ENCODE measurements at regions not wholly inside any gene's neighbourhood (a gene's known extent, or its start where the extent isn't known, plus 50 kb on each side); places are given as distances from the start of the nearest gene placed in this dataset.

DNA sequence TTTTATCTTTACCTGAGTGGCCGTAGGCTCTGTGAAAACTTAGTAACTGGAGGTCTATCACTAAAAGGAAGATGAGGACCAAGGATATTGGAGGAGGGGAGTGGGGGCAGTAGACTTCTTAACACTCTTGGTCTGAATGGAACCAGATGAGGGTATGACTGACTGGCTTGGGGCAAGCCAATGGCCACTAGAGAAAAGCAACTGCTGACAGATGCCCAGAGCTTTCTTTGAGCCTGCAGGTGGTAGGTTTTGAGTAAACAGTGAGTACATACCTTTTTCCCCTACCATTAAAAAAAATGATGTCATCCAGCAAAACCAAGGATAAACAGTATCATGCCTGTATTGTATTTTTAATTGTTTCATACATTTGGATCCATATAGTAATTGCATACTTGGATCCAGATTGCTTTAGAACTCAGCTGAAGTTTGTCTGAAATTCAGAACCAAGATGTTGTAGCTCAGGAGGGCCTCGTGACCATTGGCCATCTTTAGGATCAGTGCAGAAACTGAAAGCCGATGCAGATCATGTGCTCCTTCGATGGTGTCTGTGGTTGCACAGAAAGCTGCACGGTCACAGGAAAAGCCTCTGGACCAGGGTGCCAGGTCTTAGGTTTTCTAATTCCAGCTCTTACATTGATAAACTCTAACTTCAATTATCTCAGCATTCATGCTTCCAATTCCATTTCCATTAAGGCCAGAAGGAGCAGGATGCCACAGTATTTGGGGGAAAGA, 131.0 kb downstream of the PDGFRA start:
- no peak for DNase-seq (ENCODE audit: low read depth)

DNA sequence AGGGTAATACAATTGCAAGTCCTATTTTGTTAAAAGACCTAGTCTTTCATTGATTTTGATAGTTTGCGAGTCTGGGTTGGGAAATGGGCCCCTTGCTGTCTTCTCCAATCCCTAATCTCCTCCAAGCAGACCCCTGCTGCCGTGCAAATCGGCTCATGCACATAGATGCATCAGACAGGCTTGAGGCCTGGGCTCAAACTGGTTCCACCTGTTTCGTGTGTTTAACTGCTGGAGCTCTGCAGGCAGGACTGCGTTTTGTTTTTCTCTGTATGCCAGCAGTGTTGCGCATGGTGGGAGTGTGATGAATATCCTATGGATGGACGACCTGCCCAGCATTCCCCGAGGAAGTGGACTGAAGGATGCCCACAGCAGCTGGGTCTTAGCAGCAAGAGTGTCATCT, 133.9 kb downstream of the PDGFRA start:
- no peak for DNase-seq (ENCODE audit: low read depth)

DNA sequence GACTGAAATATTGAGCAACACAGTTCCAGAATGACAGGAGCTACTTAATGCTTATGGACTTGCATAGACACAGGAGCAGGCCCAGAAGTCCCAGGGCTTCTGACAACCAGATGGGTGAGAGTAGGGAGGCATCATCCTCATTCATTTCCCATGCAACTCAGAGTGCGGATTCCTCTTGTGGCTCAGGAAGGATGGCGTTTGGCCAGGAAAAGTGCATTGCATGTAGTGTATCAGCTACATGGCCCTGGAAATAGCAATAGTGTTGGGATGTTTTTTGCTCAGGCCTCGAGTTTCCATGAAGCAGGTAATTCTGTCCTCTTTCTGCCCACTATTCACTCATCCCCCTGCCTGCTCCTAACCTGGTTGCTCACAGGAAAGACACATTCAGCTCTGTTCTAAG, 136.6 kb downstream of the PDGFRA start:
- DNase-seq (ENCODE audit: low read depth): no peak

DNA sequence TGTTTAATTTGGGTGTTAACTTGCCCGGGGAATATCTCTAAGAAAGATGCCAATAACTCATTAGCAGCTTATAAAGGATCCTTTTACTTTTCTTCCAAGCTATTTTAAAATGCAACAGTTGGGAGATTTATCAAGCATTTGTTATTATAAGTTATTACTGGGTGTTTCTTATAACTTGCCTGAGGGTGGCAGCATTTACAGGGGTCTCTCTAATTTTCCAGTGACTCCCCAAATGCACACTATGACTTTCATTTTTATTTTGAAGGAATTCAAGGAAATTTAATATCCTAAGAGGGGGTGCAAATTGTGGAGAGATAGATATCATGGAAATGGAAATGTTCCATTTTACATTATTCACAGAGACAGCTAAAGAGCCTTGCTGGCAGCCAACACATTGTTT, 138.0 kb downstream of the PDGFRA start:
- no peak for DNase-seq (ENCODE audit: low read depth)

DNA sequence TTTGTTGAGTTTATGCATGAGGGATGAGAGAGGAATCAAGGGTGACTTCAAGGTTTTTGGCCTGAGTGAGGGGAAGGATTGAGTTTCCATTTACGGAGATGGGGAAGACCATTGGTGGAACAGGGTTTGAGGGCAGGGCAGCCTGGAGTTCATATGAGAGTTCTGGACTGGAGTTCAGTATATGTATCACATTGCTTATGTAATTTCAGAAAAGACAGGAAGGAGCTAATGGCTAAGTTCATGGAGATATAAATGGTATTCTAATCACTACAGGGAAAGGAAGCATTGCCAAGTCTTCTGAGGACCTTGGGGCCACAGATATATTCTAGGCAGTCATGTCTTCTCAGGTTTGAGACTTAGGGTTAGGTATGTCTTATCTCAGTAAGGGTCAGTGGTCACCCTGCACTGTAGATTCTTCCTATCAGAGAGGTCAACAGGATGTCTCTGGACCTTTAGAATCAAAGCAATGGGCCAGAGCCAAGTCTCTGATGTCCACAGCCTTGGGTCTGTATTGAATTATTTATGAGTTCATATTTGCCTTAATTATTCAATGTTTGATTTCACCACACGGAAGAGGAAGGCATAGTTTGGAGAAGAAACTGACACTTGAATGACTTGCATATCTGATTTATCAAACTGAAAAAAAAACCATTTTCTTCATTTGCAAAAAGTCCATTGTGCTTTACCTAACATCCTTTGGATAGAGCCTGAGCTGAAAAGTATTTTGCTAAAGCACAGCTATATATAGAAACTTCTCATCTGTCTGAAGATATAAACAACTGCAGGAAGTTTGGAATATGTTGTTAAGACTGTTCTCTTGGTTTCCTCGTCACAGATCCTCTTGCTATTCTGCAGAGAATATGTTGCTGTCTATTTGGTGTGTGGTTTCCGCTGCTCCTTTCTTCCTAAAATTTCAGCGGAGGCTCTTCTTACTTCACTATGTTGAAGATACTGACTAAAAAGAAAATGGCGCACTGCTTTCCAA, 139.5 kb downstream of the PDGFRA start:
- peak; percentile 28 for DNase-seq (ENCODE audit: low read depth)

DNA sequence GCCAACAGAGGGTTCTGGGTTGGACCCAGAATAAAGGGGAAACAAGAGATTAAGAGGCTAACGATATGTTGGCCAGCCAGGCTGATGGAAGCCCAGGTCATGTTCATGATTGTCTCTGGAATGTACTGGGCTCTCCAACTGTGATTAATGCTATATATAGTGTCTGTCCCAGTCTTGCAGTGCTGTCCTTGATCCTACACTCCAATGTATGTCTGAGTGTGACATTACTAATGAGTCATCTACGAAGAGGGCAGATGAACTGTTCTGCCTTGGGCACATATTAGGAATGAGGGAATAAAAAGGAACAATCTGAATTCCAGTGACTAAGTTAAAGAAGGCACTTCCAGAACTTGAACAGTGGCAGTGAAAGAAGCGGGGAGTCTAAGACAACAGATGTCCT, 142.1 kb downstream of the PDGFRA start:
- no peak for DNase-seq (ENCODE audit: low read depth)

DNA sequence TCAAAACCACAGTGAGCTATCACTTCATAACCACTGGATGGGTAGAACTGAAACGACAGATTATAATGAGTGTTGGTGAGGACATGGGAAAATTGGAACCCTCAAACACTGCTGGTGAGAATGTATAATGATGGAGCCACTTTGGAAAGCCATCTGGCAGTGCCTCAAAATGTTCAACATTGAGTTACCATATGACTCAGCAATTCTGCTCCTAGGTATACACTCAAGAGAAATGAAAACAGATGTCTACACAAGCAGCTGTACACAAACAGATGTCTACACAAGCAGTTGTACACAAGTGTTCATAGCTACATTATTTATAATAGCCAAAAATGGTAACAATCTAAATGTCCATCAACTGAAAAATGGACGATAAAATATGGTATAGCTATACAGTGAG, 143.9 kb downstream of the PDGFRA start:
- no peak for DNase-seq (ENCODE audit: low read depth)

DNA sequence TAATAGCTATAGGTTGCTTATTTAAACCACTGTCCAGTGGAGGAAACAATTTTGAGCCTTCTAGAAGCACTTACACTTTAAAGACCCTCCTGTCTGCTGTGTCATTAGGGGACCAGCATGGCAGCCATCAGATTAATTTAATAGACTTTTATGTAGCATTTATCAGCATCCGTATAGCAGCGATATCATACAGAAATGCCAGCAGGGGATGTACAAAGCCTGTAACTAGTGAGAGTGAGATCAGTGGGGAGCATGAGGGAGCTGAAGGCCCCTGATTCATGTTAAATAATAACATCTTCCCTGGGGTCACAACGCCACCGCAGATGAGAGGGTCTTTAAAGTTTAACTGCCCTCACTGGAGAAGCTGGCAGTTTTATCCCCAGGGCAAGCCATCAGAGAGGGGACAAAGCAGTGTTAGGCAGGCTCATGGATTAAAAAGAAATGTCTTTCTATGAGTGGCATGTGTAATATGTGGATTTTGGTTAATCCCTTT, 144.7 kb downstream of the PDGFRA start:
- no peak for DNase-seq (ENCODE audit: low read depth)

DNA sequence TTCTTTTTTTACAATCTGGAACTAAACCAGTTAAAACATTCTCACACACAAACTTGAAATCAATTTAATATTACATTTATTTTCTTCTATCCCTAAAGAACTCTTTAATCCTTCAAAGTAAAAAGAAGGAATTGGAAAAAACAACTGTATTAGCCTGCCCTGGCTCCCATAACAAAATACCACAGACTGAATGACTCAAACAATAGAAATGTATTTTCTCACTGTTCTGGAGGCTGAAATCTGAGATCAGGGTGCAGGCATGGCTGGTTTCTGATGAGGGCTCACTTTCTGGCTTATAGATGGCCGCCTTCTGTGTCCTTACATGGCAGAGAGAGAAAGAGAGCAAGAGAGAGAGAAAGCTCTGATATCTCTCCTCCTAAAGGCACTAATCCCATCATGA, 149.4 kb downstream of the PDGFRA start:
- DNase-seq (ENCODE audit: low read depth): peak; percentile 72

DNA sequence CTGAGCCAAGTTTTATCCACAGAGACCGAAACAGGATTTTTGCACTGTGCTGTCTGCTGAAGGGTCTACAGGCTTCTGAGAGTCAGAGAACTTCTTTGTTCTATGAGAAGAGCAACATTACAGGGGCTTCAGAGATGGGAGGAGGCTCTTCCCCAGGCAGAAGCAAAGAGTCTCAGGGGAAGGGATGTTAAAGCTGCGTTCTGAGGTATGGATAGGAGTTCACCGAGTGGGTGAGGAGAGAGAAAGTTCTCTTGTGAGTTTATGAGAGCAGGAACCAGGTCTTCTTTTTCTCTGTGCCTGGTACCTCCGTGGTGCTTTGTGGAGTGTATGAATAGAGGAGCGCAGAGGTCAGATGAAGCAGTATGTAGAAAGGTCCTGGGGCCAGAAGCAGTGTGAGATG, 155.1 kb downstream of the PDGFRA start:
- no peak for DNase-seq (ENCODE audit: low read depth)

DNA sequence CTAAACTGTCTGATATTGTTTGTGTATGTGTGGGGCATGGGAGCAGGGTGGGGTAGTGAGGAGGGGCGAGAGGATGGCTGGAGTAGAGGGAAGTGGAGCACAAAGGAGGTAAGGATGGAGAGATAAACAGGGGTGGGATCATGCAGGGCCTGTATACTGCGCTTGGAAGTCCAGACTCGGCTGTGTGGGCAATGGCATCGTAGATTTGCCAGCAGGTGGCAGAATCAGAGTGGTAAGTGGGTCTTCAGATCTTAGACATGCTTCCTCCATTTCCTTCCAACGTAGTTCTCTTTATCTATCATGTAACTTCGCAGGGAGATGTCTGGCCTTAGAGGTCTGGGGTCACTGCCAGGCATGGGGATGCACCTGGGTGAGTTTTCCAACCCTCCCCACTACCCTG, 155.5 kb downstream of the PDGFRA start:
- DNase-seq (ENCODE audit: low read depth): peak; percentile 9

DNA sequence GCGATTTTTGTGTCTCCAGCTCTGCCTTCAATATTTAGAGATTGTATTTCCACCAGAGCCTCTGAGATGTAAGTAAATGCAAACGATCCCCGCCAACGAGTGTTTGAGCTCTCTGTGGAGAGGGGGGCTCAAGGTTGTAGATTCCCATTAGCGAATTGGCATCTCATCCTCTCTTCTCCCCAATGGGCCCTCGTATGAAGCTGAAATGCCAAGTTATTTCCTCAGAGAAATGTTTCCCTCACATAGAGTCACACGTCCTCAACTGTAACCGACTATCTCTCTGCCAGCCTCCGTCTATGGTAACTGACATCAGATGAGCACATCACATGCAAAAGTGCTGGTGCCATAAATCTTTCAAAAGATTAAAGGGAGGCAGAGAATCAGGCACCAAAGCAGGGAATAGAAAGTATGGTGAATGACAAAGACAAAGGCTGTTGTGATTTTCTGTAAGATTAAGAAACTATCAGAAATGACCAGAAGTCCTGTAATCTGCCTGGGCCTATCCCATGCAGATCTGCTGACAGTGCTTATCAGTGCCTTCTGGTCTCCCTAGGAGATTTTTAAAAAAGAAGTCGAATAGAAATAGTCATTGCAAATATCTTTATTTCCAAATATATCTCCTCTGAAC, 157.1 kb downstream of the PDGFRA start:
- no peak for DNase-seq (ENCODE audit: low read depth)

DNA sequence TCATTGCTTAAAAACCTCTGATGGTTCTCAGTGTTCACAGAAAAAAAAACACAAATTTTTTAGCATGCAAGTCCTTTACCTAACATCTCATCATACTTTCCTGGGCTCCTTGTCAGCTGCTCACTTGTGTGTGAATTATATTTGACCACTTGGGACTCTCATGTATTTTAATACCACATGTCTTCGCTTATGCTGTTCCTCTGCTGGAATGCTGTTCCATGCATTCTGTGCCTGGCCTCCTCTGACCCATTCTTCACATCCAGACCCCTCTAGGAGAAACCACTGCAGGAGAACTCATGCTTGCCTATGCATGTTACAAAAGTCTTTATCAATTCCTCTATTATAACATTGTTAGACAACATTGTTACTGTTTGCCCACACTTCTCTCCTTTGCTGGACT, 157.6 kb downstream of the PDGFRA start:
- DNase-seq (ENCODE audit: low read depth): no peak

DNA sequence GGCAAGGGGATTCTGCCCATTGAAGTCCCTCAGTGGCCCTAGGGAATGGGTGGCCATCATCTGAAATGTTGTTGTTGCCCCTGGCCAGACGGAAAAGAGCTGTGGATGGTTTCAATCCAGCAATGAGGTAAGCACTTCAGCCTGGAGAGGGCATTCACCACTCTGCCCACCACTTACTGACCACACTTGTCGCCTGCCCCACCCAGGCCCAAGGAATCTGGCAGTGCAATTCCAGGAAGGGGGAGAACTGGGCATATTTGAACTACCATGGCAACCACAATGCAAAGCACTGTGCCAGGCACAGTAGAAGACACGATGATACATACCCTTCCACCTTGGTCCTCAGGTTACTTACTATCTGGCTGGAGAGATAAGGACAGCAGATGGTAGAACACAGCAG, 161.6 kb downstream of the PDGFRA start:
- DNase-seq (ENCODE audit: low read depth): no peak

DNA sequence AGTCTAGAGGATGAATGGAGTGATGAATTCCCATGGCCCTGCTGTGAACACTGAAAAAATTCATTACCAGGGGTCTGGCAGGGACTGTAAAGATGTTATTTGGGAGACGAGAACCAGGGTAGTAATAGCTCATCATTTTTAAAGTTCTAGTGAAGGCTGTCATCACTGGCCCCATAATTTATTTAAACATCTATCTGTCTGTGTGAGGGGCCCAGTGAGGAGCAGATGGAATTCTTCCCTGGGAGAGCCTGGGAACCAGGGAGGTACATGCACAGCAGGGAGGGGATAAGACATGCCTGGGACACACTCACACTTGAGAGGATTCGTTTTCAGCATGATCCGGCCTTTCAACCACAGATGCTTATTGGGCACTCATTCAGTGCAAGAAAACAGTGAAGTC, 162.0 kb downstream of the PDGFRA start:
- no peak for DNase-seq (ENCODE audit: low read depth)

DNA sequence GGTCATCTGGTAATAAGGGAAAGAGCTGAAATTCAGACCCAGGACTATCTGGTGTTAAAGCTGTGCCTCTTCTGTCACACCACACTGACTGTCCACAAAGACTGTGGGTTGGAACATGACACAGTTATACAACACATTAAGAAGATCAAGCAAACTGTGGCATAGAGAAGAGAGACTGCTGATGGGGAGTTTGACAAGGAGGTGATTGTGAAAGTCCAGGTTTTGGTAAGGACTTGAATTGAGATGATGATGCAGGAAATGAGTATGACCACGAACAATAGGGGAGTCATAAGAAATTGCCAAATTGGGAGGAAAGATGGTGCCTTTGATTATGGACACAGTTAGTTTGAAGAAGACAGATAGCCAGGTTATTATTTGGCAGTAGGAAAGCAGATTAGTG, 163.4 kb downstream of the PDGFRA start:
- no peak for DNase-seq (ENCODE audit: low read depth)

DNA sequence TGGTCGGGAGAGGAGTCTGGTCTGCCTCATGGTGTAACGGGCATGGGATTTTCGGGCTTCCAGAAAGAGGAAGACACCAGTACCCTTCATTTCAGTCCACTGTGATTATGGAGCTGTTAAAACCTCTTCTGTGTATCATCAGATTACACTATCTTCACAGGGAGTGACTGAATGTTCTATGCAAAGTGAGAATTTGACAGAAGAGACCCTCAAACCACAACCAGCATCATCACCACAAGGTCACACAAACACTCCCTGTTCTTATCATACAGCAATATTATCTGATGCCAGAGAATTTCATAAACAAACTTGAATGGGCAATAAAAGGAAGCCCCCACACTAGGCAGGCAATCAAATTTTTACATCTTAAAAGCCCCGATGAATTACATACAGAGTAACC, 164.2 kb downstream of the PDGFRA start:
- DNase-seq (ENCODE audit: low read depth): no peak

DNA sequence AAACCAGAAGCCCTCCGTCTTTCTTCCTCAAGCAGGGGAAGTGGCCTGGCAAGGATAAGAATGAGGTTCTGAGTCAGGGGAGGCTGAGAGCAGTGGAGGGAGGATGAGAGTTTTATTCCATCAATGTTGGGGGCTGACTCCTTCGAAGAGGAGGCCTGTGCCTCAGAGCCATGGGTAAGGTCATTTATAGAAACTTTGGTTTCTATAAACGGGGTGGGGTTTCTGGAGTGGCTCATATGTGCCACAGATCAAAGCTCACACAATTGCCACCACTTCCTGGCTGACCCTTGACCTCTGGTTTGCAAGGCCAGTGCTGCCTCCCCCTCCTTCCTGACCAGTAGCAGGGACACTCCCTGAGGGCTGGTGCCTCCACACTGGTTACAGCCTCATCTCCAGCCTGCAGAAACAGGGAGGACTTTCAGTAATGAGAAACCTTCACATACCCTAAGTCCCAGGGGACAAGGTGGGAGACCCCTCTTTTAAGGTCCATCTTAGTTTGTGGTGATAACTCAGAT, 166.0 kb downstream of the PDGFRA start:
- DNase-seq (ENCODE audit: low read depth): no peak

DNA sequence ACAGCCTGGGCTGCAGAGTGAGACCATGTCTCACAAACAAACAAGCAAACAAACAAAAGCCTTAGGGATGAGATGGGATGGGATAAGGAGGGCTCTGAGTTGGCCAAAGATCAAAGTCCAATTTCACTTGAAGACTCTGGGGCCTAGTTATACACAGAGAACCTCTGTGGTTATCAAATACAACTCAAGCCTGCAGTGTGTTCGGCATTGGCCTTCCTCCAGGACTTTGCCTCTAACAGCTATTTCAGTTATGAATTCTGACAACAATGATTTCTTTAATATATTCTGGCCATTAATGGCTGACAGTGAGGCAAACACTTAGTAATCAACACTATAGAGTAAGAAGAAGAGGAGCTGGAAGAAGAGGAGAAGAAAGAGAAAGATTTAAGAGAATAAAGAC, 171.1 kb downstream of the PDGFRA start:
- peak; percentile 8 for DNase-seq (ENCODE audit: low read depth)

DNA sequence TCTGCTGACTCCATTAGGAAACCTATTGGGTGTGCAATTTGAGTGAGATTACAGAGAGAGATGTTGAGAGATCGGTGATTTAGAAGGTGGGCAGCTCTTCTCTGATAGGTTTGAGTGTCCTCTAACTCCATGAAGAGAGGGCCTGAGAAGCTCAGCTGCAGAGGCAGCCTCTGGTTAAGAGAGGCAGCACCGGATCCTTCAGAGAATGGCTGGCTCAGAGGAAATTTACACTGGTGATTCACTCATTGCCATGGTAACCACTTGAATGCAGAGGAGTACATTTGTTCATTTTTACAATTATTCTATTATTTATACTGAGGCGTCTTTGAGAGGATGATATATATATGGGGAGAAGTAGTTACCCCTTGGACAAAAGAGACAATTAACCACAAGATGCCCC, 171.7 kb downstream of the PDGFRA start:
- DNase-seq (ENCODE audit: low read depth): peak; percentile 80

DNA sequence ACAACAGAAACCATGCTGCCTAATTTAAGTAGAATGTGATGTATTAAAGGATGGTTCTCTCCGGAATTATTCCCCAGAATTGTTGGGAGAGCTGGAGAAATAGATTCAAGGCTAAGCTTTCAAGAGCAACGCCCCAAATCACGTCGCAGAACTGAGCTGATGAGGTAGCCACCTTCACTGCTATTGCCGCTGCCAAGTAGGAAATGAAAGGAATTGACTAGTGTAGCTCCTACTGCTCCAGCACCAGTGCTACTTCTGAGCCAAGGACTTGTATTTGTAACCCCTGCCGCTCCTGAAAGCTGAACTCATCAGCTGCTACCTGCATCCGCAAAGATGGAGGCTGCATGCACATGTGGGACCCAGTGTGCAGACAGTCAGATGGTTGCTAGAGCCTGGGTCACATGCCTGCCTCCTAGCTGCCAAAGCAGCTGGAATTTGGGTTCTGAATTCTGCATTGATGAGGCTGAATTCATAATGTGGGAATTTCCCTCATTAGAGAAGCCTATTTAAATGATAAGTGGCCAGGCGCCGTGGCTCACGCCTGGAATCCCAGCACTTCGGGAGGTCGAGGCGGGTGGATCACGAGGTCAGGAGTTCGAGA, 173.9 kb downstream of the PDGFRA start:
- DNase-seq (ENCODE audit: low read depth): no peak
